ENCODE measurements at regions not wholly inside any gene's neighbourhood (a gene's known extent, or its start where the extent isn't known, plus 50 kb on each side); places are given as distances from the start of the nearest gene placed in this dataset.

- DNase-seq (ENCODE audit: low read depth): no peak
- no peak overlapping the region for H3K4me3 ChIP-seq (ENCODE audit: control insufficient read depth, low read depth, low read length)
- TF ChIP-seq, protein P1, sequence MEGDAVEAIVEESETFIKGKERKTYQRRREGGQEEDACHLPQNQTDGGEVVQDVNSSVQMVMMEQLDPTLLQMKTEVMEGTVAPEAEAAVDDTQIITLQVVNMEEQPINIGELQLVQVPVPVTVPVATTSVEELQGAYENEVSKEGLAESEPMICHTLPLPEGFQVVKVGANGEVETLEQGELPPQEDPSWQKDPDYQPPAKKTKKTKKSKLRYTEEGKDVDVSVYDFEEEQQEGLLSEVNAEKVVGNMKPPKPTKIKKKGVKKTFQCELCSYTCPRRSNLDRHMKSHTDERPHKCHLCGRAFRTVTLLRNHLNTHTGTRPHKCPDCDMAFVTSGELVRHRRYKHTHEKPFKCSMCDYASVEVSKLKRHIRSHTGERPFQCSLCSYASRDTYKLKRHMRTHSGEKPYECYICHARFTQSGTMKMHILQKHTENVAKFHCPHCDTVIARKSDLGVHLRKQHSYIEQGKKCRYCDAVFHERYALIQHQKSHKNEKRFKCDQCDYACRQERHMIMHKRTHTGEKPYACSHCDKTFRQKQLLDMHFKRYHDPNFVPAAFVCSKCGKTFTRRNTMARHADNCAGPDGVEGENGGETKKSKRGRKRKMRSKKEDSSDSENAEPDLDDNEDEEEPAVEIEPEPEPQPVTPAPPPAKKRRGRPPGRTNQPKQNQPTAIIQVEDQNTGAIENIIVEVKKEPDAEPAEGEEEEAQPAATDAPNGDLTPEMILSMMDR (IDR thresholded peaks at IDR 0.05; ENCODE audit: control insufficient read depth, insufficient read depth, low read depth, low read length, missing control alignments): no peak
Measured at GRCh38 chr5:124554746-124555578, 191.5 kb downstream of the ZNF608 start.

GRCh38 chr5:124553911-124554310 is 192.5 kb downstream of the ZNF608 start:
- H3K4me3 ChIP-seq (ENCODE audit: control insufficient read depth, low read depth, low read length): no peak overlapping the region
- TF ChIP-seq, protein P1 (IDR thresholded peaks at IDR 0.05; ENCODE audit: control insufficient read depth, insufficient read depth, low read depth, low read length, missing control alignments): no peak
- no peak for DNase-seq (ENCODE audit: low read depth)

DNA sequence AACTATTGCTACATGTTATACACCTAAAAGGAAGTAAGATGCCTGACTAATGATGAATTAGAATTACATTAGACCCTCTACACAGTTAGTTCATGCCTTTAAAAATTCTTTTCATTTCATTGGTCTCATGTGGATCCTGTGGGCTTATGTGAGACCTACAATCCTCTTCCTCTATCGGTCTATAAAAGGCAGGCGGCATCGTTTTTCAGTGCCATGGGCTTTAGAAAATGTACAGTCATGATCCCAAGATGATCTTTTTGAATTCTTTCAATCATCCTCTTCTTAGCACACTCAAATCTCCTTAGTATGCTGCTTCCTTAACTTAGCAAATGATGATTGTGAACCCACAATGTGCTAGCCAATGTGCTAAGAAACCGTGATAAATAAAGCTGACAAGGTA is 193.9 kb downstream of the ZNF608 start:
- TF ChIP-seq, protein P1 (IDR thresholded peaks at IDR 0.05; ENCODE audit: control insufficient read depth, insufficient read depth, low read depth, low read length, missing control alignments): no peak
- no peak for DNase-seq (ENCODE audit: low read depth)

GRCh38 chr5:124551939-124552279 is 194.5 kb downstream of the ZNF608 start:
- TF ChIP-seq, protein P1 (IDR thresholded peaks at IDR 0.05; ENCODE audit: control insufficient read depth, insufficient read depth, low read depth, low read length, missing control alignments): no peak
- no peak for DNase-seq (ENCODE audit: low read depth)
- H3K4me3 ChIP-seq (ENCODE audit: control insufficient read depth, low read depth, low read length): no peak overlapping the region

More for the DNA sequence above, 193.9 kb downstream of the ZNF608 start:
- H3K4me3 ChIP-seq (ENCODE audit: control insufficient read depth, low read depth, low read length): no peak overlapping the region

- TF ChIP-seq, protein P1 (IDR thresholded peaks at IDR 0.05; ENCODE audit: control insufficient read depth, insufficient read depth, low read depth, low read length, missing control alignments): no peak
- no peak overlapping the region for H3K4me3 ChIP-seq (ENCODE audit: control insufficient read depth, low read depth, low read length)
- DNase-seq (ENCODE audit: low read depth): no peak
Measured at GRCh38 chr5:124550731-124551130, 195.7 kb downstream of the ZNF608 start.

DNA sequence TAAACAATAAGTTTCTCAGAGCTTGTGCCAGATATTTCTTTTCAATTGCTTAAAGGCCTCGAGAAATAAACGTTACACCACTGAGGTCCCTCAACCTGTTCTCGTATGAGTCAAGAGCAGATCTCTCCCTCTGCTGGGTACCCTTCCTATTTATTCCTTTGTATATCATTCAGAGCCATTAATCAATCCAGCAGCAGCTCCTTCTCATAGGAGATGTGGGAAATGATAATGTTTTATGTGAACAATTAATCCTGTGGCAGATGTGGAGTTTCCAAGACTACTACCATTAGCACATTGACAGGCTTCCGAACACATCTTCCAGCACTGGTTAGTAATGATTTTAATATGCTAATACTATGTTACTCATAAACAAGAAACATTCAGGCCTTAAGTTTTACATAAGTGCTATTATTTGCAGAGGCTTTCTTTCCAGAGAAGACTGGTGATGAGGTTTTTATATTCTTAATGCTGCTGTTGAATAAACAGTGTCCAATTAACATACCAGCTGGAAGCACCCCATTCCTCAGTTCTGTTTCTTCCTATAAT is 196.5 kb downstream of the ZNF608 start:
- TF ChIP-seq, protein P1 (IDR thresholded peaks at IDR 0.05; ENCODE audit: control insufficient read depth, insufficient read depth, low read depth, low read length, missing control alignments): no peak
- DNase-seq (ENCODE audit: low read depth): no peak
- H3K4me3 ChIP-seq (ENCODE audit: control insufficient read depth, low read depth, low read length): no peak overlapping the region
